ENCODE measurements at regions not wholly inside any gene's neighbourhood (a gene's known extent, or its start where the extent isn't known, plus 50 kb on each side); places are given as distances from the start of the nearest gene placed in this dataset.
"Not testable (repeated sequence)": the region's sequence is repeated elsewhere in the genome, so short reads cannot be mapped to it uniquely, and the experiment has no call there.

- not testable (repeated sequence) for DNase-seq
These were observed 132.6 kb downstream of the FAM72C start for GRCh38 chr1:143839182-143839581.

GRCh38 chr1:143838598-143838929, 133.2 kb downstream of the FAM72C start:
- not testable (repeated sequence) for DNase-seq

- not testable (repeated sequence) for DNase-seq
These were observed 133.7 kb downstream of the FAM72C start for GRCh38 chr1:143837924-143838597.

GRCh38 chr1:143833376-143833775, 138.4 kb downstream of the FAM72C start:
- DNase-seq: not testable (repeated sequence)

- not testable (repeated sequence) for DNase-seq
These were observed 139.4 kb downstream of the FAM72C start for GRCh38 chr1:143832379-143832716.

- not testable (repeated sequence) for DNase-seq
These were observed 140.1 kb downstream of the FAM72C start for GRCh38 chr1:143831479-143832378.

GRCh38 chr1:143826162-143826561, 145.6 kb downstream of the FAM72C start:
- not testable (repeated sequence) for DNase-seq

GRCh38 chr1:143824266-143824665, 147.5 kb downstream of the FAM72C start:
- not testable (repeated sequence) for DNase-seq

DNA sequence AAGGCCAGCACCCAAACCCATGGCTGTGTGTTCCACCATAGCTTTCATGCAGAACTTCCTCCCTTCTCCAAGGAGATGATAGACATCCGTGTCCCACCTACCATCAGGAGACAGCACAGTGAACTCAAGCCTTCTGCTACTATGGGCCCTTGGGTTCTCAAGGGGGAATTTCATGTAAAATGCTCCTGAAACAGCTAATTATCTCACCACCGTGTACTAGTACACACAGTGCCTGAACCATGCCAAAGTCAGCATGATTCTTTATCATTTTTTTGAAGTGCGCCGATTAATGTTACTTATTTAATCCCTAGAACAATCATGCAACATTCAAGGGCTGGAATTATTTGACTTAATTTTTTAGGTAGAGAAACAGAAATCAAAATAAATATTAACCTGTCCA, 151.7 kb downstream of the FAM72C start:
- not testable (repeated sequence) for DNase-seq

DNA sequence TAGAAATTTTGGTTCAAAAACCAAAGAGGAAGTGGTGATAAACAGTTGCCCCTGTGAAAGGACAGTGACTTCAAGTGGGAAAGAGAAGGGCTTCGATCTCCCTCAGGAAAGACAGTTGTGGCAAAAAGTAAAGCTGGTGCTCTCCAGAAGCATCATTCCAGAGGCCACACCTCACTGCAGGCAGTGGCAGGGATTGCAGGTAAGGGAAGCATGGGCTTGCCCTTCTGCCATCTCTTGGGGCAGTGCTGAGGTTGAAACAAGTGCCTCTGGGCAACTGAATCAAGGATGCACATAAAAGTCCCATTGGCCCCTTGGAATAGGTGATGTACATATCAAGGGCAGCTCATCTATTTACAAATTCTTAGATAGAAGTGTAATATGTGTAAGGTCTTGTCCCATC, 155.4 kb downstream of the FAM72C start:
- DNase-seq: not testable (repeated sequence)

DNA sequence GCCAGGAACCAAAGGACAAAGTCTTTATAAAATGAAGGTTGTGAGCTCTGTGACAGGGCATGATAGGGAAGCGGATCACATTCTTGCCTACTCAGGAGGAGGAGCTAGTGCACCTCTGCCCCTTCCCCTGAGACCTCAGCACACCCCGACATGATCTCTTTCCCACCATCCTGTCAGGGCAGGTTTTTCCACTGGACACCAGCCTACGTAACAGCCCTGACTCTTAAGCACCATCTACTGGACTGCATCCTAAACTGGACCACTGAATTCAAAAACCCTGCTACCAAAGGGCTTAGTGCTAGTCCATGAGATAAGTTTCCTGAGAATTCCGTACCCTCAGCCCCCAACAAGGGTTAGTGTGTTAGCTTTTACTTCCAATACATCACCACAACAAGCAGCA, 166.4 kb downstream of the FAM72C start:
- DNase-seq: not testable (repeated sequence)

GRCh38 chr1:143804707-143805356, 167.0 kb downstream of the FAM72C start:
- DNase-seq: not testable (repeated sequence)

GRCh38 chr1:143803927-143804411, 167.8 kb downstream of the FAM72C start:
- DNase-seq: not testable (repeated sequence)

DNA sequence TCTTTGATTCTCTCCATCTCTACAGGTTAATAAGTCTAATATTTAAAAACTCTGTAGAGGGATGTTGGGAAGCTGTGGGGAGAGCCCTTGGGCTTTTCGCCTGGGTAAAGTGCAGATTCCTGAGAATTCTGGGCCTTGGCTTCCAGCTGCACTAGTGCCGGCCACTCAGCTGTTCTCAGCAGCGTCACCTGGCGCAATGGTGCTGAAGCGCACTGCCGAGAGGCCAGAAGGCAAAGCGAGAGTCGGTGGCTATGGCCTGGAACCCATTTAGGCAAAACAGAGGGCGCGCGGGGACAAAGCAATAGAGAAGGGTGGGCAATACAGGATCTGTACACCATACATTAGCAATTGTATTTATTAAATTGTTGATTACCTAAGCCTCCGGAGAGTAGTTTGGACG, 168.7 kb downstream of the FAM72C start:
- DNase-seq: not testable (repeated sequence)

- DNase-seq: not testable (repeated sequence)
These were observed 172.1 kb downstream of the FAM72C start for GRCh38 chr1:143799568-143800187.

- DNase-seq: not testable (repeated sequence)
These were observed 175.4 kb downstream of the FAM72C start for GRCh38 chr1:143796369-143796768.

- not testable (repeated sequence) for DNase-seq
These were observed 179.5 kb downstream of the FAM72C start for GRCh38 chr1:143792047-143792937.

- DNase-seq: not testable (repeated sequence)
These were observed 185.4 kb downstream of the FAM72C start for GRCh38 chr1:143786381-143786780.

DNA sequence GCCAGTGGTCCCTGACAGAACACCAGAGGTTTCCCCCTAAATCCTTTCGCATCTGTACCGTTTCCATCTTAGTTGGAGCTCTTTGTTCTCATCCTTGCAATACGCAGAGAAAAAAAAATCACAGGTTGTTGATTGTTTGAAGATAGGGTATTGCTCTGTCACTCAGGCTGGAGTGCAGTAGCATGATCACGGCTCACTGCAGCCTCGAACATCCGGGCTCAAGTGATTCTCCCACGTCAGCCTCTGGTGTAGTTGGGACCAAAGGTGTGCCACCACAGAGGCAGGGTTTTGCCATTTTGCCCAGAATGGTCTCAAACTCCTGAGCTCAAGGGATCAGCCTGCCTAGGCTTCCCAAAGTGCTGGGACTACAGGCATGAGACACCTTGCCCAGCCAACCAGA, 185.9 kb downstream of the FAM72C start:
- not testable (repeated sequence) for DNase-seq

DNA sequence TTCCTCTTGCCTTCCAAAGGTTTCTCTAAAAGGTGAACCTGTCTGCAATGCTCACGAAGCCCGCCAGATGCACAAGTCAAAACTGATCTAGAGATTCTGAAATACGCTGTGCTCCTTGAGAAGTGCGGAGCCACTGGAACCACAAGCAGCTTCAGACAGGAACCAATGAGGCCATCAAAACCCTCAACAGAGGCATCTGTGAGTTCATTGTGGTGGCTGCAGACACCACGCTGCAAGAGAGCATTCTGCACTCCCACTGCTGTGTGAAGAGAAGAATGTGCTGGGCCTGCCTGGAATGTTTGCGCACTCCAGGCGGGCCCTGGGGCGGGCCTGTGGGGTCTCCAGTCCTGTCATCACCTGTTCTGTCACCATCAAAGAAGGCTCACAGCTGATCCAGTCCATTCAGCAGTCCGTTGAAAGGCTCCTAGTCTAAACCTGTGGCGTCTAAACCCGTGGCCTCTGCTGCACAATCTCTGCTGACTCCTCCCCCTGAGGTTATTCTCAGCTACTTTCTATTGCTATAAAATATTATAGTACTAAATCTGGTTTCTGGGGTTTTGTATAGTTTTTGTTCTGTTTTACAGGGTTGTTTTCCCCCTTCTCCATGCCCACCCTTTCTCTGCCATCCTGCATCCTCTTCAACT, 187.4 kb downstream of the FAM72C start:
- DNase-seq: not testable (repeated sequence)

DNA sequence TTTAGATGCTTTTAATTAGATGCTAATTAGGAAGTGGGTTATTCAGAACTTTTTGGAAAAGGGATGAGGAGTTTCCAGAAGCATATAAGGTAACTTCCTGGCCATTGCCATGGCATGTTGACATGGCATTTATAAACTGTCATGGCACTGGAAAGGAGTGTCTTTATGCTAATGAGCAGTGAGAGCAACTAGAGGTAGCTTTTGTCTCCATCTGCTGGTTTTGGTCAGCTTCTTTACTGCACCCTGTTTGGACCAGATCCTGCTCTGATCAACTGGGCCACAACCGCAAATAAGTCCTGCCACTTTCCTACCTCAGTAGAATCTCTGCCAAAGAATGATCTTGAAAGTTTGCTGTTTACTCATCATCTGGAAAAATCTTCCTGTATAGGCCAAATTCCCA, 193.6 kb downstream of the FAM72C start:
- not testable (repeated sequence) for DNase-seq
